Astrocyte (in vitro differentiated cells and primary cell): ENCODE measurements at regions not wholly inside any gene's neighbourhood (a gene's known extent, or its start where the extent isn't known, plus 50 kb on each side); places are given as distances from the start of the nearest gene placed in this dataset.

ENCODE experiments used
- EZH2 ChIP-seq: IDR thresholded peaks from 2 replicates; pipeline ENCODE4 v1.6.1; 2012; ENCODE audit warnings: mild to moderate bottlenecking, low read length, inconsistent platforms; ENCODE audit not compliant: insufficient read depth
- TF ChIP-seq, protein P1 (sequence below): IDR thresholded peaks from 2 replicates; pipeline ENCODE4 v1.5.1; 2011; ENCODE audit warnings: low read depth, mild to moderate bottlenecking, inconsistent platforms, low read length, moderate library complexity; ENCODE audit not compliant: insufficient read depth

DNA sequence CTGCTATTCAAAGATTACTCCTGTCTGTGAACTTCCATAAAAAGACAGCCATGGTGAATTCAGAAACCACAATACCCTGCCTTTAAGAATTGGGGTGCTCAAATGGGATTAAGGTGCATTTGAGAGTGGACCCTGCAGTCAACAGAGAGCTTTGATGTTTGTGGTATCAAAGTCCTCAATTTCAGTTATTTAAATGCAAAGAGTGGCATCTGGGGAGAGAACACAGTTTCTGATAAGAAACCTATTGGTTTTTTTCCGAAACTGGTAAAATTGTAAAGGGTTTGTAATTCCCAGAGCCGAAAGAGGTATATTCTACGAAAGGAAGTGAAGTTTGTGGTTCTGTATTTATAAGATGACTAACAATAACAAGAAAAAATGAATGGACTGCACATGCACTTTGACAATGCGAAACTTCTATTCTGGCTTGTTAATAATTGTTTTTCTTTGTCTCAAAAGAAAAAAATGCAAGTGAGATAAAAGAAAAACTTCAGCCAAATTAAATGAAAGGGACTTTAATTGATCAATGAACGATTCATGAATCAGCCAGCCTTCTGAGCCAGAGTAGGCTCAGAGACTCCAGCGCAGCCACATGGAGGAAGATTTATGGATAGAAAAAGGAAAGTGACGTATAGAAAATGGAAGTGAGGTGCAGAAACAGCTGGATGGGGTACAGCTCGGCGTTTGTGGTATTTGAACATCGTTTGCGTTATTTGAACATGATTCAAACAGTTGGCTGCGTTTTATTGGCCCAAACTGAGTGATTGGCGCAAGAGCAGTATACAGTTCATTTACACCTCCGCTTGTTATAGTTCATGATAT, 70.5 kb upstream of the DUSP22 start:
- no peak for TF ChIP-seq EZH2
- TF ChIP-seq, protein P1, sequence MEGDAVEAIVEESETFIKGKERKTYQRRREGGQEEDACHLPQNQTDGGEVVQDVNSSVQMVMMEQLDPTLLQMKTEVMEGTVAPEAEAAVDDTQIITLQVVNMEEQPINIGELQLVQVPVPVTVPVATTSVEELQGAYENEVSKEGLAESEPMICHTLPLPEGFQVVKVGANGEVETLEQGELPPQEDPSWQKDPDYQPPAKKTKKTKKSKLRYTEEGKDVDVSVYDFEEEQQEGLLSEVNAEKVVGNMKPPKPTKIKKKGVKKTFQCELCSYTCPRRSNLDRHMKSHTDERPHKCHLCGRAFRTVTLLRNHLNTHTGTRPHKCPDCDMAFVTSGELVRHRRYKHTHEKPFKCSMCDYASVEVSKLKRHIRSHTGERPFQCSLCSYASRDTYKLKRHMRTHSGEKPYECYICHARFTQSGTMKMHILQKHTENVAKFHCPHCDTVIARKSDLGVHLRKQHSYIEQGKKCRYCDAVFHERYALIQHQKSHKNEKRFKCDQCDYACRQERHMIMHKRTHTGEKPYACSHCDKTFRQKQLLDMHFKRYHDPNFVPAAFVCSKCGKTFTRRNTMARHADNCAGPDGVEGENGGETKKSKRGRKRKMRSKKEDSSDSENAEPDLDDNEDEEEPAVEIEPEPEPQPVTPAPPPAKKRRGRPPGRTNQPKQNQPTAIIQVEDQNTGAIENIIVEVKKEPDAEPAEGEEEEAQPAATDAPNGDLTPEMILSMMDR = no peak
